Liver (tissue), 8 donors: ENCODE measurements at regions not wholly inside any gene's neighbourhood (a gene's known extent, or its start where the extent isn't known, plus 50 kb on each side); places are given as distances from the start of the nearest gene placed in this dataset.

ENCODE experiments used
- DNase-seq: peaks from one replicate; pipeline ENCODE4 v3.0.0-alpha.2; 2017; ENCODE audit warnings: low spot score
- H3K27ac ChIP-seq, 2 donors: one replicate each; pipeline ENCODE4 v1.7.0; 2013; ENCODE audit warnings: inconsistent platforms in 2 of 2, low read length in 2 of 2, control low read depth in 1 of 2, low read depth in 1 of 2, mild to moderate bottlenecking in 1 of 2
- H3K27me3 ChIP-seq, 4 donors: one replicate each; pipeline versions ENCODE4 v1.6.1 to v1.7.0; 2013; ENCODE audit warnings: low read length in 3 of 4, inconsistent platforms in 1 of 4, mild to moderate bottlenecking in 1 of 4, moderate library complexity in 1 of 4; ENCODE audit not compliant: control insufficient read depth in 4 of 4, insufficient read depth in 4 of 4
- H3K36me3 ChIP-seq, 4 donors: one replicate each; pipeline versions ENCODE4 v1.6.1 to v1.7.0; 2013; ENCODE audit warnings: low read length in 3 of 4, mild to moderate bottlenecking in 3 of 4, low read depth in 1 of 4, moderate library complexity in 1 of 4; ENCODE audit not compliant: control insufficient read depth in 4 of 4, insufficient read depth in 3 of 4
- H3K4me1 ChIP-seq, 4 donors: one replicate each; pipeline versions ENCODE4 v1.6.1 to v1.7.0; 2013; ENCODE audit warnings: low read length in 3 of 4, mild to moderate bottlenecking in 3 of 4, moderate library complexity in 1 of 4; ENCODE audit not compliant: control insufficient read depth in 4 of 4, insufficient read depth in 4 of 4
- H3K4me3 ChIP-seq, 3 donors: one replicate each; pipeline versions ENCODE4 v1.6.1 to v1.7.0; 2013; ENCODE audit warnings: low read length in 3 of 3, control low read depth in 1 of 3, low read depth in 1 of 3, mild to moderate bottlenecking in 1 of 3
- H3K9ac ChIP-seq, 2 donors: one replicate each; pipeline ENCODE4 v1.7.0; 2013; ENCODE audit warnings: low read length in 2 of 2, mild to moderate bottlenecking in 2 of 2, moderate library complexity in 2 of 2, control low read depth in 1 of 2, low read depth in 1 of 2
- H3K9me3 ChIP-seq, 4 donors: one replicate each; pipeline versions ENCODE4 v1.6.1 to v1.7.0; 2013; ENCODE audit warnings: low read length in 3 of 4; ENCODE audit not compliant: control insufficient read depth in 4 of 4
- ATF3 ChIP-seq: IDR thresholded peaks from 2 replicates; pipeline ENCODE4 v1.6.1; 2016; ENCODE audit warnings: antibody characterized with exemption
- CTCF ChIP-seq: fragments of 150-350 bp; IDR thresholded peaks from 2 replicates; pipeline ENCODE4 v1.5.1; 2017; ENCODE audit warnings: improper control_type of control experiment, low read depth, low read length; ENCODE audit not compliant: missing input control
- EGR1 ChIP-seq, 2 donors: IDR thresholded peaks; 2 replicates each; pipeline ENCODE4 v1.6.1; 2016 to 2018; ENCODE audit warnings: antibody characterized with exemption in 2 of 2, low read depth in 2 of 2
- FOXA1 ChIP-seq: IDR thresholded peaks from 2 replicates; pipeline ENCODE4 v1.6.1; 2016; ENCODE audit warnings: antibody characterized with exemption
- FOXA2 ChIP-seq: IDR thresholded peaks from 2 replicates; pipeline ENCODE4 v1.6.1; 2016; ENCODE audit warnings: antibody characterized with exemption
- GABPA ChIP-seq, 2 donors: IDR thresholded peaks in 1 of 2; conservative IDR thresholded peaks in 1 of 2; 2 replicates each; pipeline ENCODE4 v1.6.1; 2016; ENCODE audit warnings: antibody characterized with exemption in 2 of 2, mild to moderate bottlenecking in 1 of 2, moderate library complexity in 1 of 2
- HNF4A ChIP-seq, 2 donors: conservative IDR thresholded peaks; 2 replicates each; pipeline ENCODE4 v1.6.1; 2016; ENCODE audit warnings: antibody characterized with exemption in 2 of 2, mild to moderate bottlenecking in 2 of 2
- HNF4G ChIP-seq: IDR thresholded peaks from 2 replicates; pipeline ENCODE4 v1.6.1; 2016; ENCODE audit warnings: antibody characterized with exemption
- JUND ChIP-seq, 2 donors: IDR thresholded peaks; 2 replicates each; pipeline ENCODE4 v1.6.1; 2016; ENCODE audit warnings: antibody characterized with exemption in 2 of 2
- MAX ChIP-seq: IDR thresholded peaks from 2 replicates; pipeline ENCODE4 v1.6.1; 2016; ENCODE audit warnings: antibody characterized with exemption
- NR2F2 ChIP-seq: IDR thresholded peaks from 2 replicates; pipeline ENCODE4 v1.6.1; 2016; ENCODE audit warnings: antibody characterized with exemption
- RAD21 ChIP-seq, 2 donors: IDR thresholded peaks; 2 replicates each; pipeline ENCODE4 v1.6.1; 2016; ENCODE audit warnings: antibody characterized with exemption in 2 of 2, mild to moderate bottlenecking in 2 of 2
- REST ChIP-seq: IDR thresholded peaks from 2 replicates; pipeline ENCODE4 v1.6.1; 2016; ENCODE audit warnings: antibody characterized with exemption, mild to moderate bottlenecking
- RXRA ChIP-seq, 2 donors: IDR thresholded peaks; 2 replicates each; pipeline ENCODE4 v1.6.1; 2017 to 2018; ENCODE audit warnings: antibody characterized with exemption in 2 of 2, mild to moderate bottlenecking in 1 of 2
- SP1 ChIP-seq: IDR thresholded peaks from 2 replicates; pipeline ENCODE4 v1.6.1; 2018; ENCODE audit warnings: antibody characterized with exemption, mild to moderate bottlenecking
- TAF1 ChIP-seq: conservative IDR thresholded peaks from 2 replicates; pipeline ENCODE4 v1.6.1; 2016; ENCODE audit warnings: antibody characterized with exemption, mild to moderate bottlenecking
- YY1 ChIP-seq: IDR thresholded peaks from 2 replicates; pipeline ENCODE4 v1.6.1; 2016; ENCODE audit warnings: antibody characterized with exemption, mild to moderate bottlenecking
- WGBS: extraction: QIAGEN DNeasy Blood & Tissue Kit; methylation state at CpG from one replicate; pipeline ENCODE4 v1.1.7; 2013; 5-methylcytosine and 5-hydroxymethylcytosine counted together
- TF ChIP-seq, protein P1 (sequence below): IDR thresholded peaks from 2 replicates; pipeline ENCODE4 v1.6.1; 2016; ENCODE audit warnings: antibody characterized with exemption
- donor health status: healthy.
- donor health status: healthy.
- donor health status: healthy.
- donor health status: healthy.
- donor health status: healthy.

- Histone ChIP-seq H3K9ac (no peak overlapping the region), H3K27ac (no peak overlapping the region), H3K9me3 (no peaks in the 10 kb centered on the region), H3K36me3 (no peaks in the 10 kb centered on the region), H3K4me3 (no peak overlapping the region), H3K4me1 (peaks cover 3 to 24% (median 20%) of the 10 kb centered on the region in 4 donors), H3K27me3 (no peaks in the 10 kb centered on the region)
- WGBS, result 89% methylated on average over 14 of the region's 14 CpGs
- TF ChIP-seq, protein P1, sequence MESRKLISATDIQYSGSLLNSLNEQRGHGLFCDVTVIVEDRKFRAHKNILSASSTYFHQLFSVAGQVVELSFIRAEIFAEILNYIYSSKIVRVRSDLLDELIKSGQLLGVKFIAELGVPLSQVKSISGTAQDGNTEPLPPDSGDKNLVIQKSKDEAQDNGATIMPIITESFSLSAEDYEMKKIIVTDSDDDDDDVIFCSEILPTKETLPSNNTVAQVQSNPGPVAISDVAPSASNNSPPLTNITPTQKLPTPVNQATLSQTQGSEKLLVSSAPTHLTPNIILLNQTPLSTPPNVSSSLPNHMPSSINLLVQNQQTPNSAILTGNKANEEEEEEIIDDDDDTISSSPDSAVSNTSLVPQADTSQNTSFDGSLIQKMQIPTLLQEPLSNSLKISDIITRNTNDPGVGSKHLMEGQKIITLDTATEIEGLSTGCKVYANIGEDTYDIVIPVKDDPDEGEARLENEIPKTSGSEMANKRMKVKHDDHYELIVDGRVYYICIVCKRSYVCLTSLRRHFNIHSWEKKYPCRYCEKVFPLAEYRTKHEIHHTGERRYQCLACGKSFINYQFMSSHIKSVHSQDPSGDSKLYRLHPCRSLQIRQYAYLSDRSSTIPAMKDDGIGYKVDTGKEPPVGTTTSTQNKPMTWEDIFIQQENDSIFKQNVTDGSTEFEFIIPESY, result no peak
- TF ChIP-seq HNF4G (no peak), RXRA (IDR thresholded peaks at IDR 0.05) (no peak), GABPA (IDR thresholded peaks at IDR 0.05 in 1 of 2, conservative IDR thresholded peaks at IDR 0.05 in 1 of 2) (no peak), MAX (no peak), FOXA2 (no peak), YY1 (no peak), EGR1 (IDR thresholded peaks at IDR 0.05; ENCODE audit: low read depth in 2 of 2) (no peak), JUND (IDR thresholded peaks at IDR 0.05) (no peak), HNF4A (conservative IDR thresholded peaks at IDR 0.05) (no peak), NR2F2 (no peak), ATF3 (no peak), REST (no peak), CTCF (no peak), RAD21 (IDR thresholded peaks at IDR 0.05) (no peak), SP1 (no peak), TAF1 (no peak), FOXA1 (no peak)
- no peak for DNase-seq
Measured at GRCh38 chr10:30190577-30191552, 131.5 kb upstream of the JCAD start.
